ENCODE measurements at regions not wholly inside any gene's neighbourhood (a gene's known extent, or its start where the extent isn't known, plus 50 kb on each side); places are given as distances from the start of the nearest gene placed in this dataset.
"Not testable (repeated sequence)": the region's sequence is repeated elsewhere in the genome, so short reads cannot be mapped to it uniquely, and the experiment has no call there.

GRCh38 chr4:66372706-66373105 is 702.4 kb upstream of the EPHA5 start:
- Histone ChIP-seq H3K4me1 (no peaks in the 10 kb centered on the region), H3K27me3 (no peaks in the 10 kb centered on the region), H3K27ac (no peak overlapping the region), H3K4me3 (no peak overlapping the region), H3K36me3 (no peaks in the 10 kb centered on the region), H3K9me3 (no peaks in the 10 kb centered on the region)
- ATAC-seq, result no peak
- no peak for TF ChIP-seq CTCF (IDR thresholded peaks at IDR 0.05)
- TF ChIP-seq POLR2A (IDR thresholded peaks at IDR 0.05), result no peak
- no peak for TF ChIP-seq POLR2AphosphoS5 (IDR thresholded peaks at IDR 0.05)
- no peak for TF ChIP-seq EP300 (IDR thresholded peaks at IDR 0.05)
- 66 to 87% methylated on average over 6 of the region's 6 CpGs for WGBS, 2 donors (ENCODE audit: low coverage in 1 of 2)

GRCh38 chr4:66367043-66367660 is 696.9 kb upstream of the EPHA5 start:
- H3K4me3 ChIP-seq, result no peak overlapping the region
- no peaks in the 10 kb centered on the region for H3K27me3 ChIP-seq
- H3K4me1 ChIP-seq, result no peaks in the 10 kb centered on the region
- H3K9me3 ChIP-seq, result no peaks in the 10 kb centered on the region
- TF ChIP-seq EP300 (IDR thresholded peaks at IDR 0.05) (no peak), POLR2AphosphoS5 (IDR thresholded peaks at IDR 0.05) (no peak), POLR2A (IDR thresholded peaks at IDR 0.05) (no peak), CTCF (IDR thresholded peaks at IDR 0.05) (no peak)
- 76 to 82% methylated on average over 10 of the region's 10 CpGs for WGBS, 2 donors (ENCODE audit: low coverage in 1 of 2)
- H3K36me3 ChIP-seq, result no peaks in the 10 kb centered on the region
- ATAC-seq, result no peak
- H3K27ac ChIP-seq, result no peak overlapping the region

GRCh38 chr4:66360395-66360794 is 690.1 kb upstream of the EPHA5 start:
- ATAC-seq, H3K27ac ChIP-seq, H3K4me1 ChIP-seq, H3K27me3 ChIP-seq, H3K9me3 ChIP-seq, H3K4me3 ChIP-seq, H3K36me3 ChIP-seq: not testable (repeated sequence)
- WGBS, 2 donors (ENCODE audit: low coverage in 1 of 2), result 94 to 100% methylated on average over 3 to 8 of the region's 8 CpGs

GRCh38 chr4:66357316-66357715 is 687.0 kb upstream of the EPHA5 start:
- no peak for ATAC-seq
- Histone ChIP-seq H3K9me3 (no peaks in the 10 kb centered on the region), H3K27ac (no peak overlapping the region), H3K27me3 (no peaks in the 10 kb centered on the region), H3K4me1 (no peaks in the 10 kb centered on the region), H3K36me3 (no peaks in the 10 kb centered on the region), H3K4me3 (no peak overlapping the region)
- TF ChIP-seq EP300 (IDR thresholded peaks at IDR 0.05) (no peak), POLR2AphosphoS5 (IDR thresholded peaks at IDR 0.05) (no peak), POLR2A (IDR thresholded peaks at IDR 0.05) (no peak), CTCF (IDR thresholded peaks at IDR 0.05) (no peak)
- 20 to 76% methylated on average over 1 to 2 of the region's 2 CpGs for WGBS, 2 donors (ENCODE audit: low coverage in 1 of 2)

- H3K4me3 ChIP-seq, result no peak overlapping the region
- H3K27ac ChIP-seq, result no peak overlapping the region
- WGBS, 2 donors (ENCODE audit: low coverage in 1 of 2), result 67 to 83% methylated on average over 1 to 2 of the region's 2 CpGs
- no peaks in the 10 kb centered on the region for H3K4me1 ChIP-seq
- no peaks in the 10 kb centered on the region for H3K36me3 ChIP-seq
- TF ChIP-seq EP300 (IDR thresholded peaks at IDR 0.05) (no peak), POLR2AphosphoS5 (IDR thresholded peaks at IDR 0.05) (no peak), POLR2A (IDR thresholded peaks at IDR 0.05) (no peak), CTCF (IDR thresholded peaks at IDR 0.05) (no peak)
- no peak for ATAC-seq
- no peaks in the 10 kb centered on the region for H3K27me3 ChIP-seq
- H3K9me3 ChIP-seq, result no peaks in the 10 kb centered on the region
Measured at GRCh38 chr4:66355328-66355727, 685.0 kb upstream of the EPHA5 start.
